HG03520 (cell line): ENCODE measurements at regions not wholly inside any gene's neighbourhood (a gene's known extent, or its start where the extent isn't known, plus 50 kb on each side); places are given as distances from the start of the nearest gene placed in this dataset.
"Not testable (repeated sequence)": the region's sequence is repeated elsewhere in the genome, so short reads cannot be mapped to it uniquely, and the experiment has no call there.

ENCODE experiments used
- ATAC-seq: cut with Tn5 transposase; IDR thresholded peaks from one replicate; pipeline ENCODE4 v1.9.1; 2021; ENCODE audit warnings: mild to moderate bottlenecking, moderate library complexity; ENCODE audit not compliant: unreplicated experiment

DNA sequence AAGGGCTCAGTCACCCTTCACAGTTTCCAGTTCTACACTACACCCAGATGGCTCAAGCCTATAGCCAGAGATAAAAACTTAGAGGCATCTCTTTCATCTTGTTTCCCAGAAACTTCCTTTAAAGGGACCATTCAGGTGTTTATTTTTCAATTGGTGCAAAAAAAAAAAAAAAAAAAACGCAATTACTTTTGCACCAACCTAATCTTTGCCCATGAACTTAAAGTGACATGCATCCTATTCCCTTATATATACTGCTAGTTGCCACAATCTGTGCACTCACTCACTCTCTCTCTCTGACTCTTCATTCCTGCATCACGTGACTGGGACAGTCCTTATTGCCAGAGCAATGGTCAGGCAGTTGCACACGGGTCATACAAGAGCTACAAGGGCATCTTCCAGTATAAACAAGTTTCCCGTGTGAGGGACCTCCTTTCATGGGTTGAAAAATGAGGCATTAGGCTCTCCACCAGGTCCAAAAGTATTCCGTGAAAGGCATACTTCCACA, 789.4 kb downstream of the EPHA4 start:
- ATAC-seq = no peak

DNA sequence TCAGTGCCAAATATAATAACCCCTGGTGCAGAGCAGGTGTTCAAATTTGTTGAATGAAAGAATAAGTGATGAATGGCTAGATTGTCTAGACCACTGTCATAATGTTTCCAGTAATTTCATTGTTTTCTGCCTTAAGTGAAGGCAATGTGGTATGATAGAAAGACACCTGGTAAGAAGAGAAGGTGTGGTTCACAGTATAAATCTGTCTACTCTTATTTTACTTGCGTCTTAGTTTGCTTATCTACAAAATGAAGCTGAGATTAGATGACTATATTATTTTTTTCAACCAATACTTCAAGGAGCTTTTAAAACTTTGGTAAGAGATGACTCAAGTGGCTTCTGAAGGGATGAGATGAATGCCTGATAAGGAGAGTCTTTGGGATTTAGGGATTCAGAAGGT, 788.4 kb downstream of the EPHA4 start:
- ATAC-seq = no peak

DNA sequence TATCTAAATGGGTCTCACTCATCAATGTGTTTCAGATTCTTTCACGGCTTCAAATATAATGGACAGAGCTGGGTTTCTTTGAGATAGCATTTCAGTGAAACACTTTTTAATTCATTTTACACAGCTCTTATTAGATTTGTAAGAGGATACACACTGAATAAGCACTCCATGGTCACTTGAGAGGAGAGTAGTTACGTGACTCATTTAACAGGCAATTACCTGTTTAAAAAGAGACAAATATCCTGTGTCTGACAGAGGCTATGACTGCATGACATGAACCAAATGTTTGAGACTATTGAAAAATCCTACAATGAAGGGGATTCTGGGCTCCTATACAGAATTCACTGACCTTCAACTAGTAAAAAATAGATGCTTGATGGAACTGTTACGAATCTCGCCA, 786.9 kb downstream of the EPHA4 start:
- no peak for ATAC-seq

DNA sequence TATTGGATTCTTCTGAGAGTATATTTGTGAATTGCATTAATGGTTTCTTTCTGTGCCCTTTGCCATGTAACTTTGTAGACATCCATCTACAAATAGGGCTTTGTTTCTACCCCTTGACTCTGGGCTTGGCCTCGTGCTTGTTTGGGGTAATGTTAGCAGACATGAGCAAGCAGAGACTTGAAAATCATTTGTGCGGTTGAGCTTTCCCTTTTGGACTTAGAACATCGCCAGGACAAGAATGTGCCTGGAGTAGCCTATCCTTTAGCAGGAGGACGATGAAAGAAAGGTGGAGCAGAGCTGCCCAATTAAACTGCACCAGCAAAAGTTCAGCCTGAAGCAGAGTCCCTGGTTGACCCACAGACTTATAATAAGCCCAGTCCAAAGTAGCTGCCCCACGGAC, 785.9 kb downstream of the EPHA4 start:
- ATAC-seq = no peak

DNA sequence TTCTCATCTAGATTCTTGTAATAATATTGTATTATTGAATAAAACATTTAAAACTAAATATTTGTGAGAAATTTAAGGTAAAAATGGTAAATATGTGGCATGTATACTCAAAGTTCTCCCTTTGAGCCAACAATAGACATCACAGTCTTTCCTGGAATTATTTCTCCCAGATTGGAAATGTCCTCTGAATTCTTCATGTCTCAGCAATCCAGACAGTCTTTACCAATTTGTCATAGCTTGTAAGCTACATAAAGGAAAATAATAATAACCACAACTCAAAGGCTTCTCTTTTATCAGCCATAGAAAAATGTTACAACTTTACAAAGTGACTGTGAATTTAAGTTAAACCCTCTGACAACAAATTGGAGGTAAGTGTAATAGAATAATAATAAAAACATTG, 784.9 kb downstream of the EPHA4 start:
- ATAC-seq = no peak

DNA sequence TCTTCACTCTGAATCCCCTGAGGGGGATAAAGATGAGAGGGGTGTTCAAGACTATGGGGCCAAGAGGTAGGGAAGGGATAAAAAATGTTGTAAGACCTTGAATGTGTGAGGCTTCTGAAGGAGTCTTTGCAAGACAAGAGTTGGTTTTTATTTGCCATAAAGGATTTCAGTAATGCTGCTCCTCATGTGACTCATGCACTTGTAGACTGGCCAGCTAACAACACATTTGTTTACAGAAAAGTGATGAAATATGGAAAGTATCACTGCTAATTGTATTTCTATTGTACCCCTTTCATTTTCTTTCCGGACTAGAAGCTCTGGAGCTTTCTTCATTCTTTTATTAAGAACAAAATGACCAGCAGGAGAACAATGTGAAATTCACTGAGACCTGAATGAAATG, 782.1 kb downstream of the EPHA4 start:
- no peak for ATAC-seq

DNA sequence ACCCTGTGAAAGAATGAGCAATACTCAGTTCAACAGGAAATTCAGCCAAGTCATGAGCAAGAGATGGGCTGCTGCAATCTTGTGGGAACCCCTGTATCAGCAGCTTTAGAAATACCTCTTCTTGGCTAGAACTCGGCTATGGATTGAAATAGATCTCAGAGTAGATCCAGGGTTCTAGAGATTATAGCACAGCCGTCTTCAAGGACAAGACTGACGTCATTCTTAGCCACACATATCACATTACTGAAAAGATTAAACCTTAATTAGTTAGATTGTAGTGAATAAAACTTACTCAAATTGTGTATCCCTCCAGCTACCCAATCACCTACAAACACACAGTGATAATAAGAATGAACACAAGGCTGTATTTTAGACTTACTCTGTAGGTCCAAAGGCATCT, 776.4 kb downstream of the EPHA4 start:
- no peak for ATAC-seq

DNA sequence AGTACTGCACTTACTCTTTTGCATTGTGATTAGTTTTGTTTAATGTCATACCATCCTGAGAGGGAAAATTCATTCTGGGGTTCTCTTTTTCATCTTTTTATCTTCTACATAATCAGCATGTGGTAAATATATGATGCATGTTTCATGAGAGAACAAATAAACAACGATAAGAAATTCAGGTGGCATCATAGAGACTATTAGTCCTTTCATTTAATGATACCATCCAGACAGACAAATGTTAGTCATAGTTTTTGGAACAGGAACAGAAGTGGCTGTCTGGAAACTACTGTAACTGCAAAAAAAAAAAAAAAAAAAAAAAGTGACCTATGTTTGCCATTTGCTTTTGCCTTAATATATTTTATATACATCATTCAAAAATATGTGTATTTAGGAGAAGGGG, 761.0 kb downstream of the EPHA4 start:
- ATAC-seq = no peak

DNA sequence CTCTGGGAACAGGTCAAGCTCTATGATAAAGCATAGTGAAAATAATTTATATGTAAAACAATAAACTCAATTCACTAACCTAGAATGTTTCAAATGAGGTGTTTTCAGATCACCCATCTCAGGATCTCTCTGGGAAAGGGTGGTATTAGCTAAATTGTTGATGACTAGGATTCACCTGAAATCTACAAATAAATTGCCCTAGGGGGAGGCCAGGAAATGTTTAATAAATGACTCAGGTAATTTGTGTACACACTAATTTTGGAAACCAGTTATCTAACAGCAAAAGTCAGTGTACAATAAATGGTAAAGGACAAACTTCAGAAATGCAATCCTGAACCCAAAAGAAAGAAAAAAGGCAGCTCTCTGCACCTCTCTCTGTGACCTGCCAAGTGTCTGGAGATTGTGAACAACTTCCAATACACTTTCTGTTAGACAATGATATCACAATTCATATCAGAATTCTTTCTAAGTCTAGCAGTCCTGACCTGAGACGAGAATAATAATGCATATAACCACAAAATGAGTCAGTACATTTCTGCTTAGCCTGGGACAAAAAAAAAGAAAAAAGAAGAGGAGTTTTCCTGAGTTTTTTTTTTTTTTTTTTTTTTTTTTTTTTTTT, 760.0 kb downstream of the EPHA4 start:
- no peak for ATAC-seq

DNA sequence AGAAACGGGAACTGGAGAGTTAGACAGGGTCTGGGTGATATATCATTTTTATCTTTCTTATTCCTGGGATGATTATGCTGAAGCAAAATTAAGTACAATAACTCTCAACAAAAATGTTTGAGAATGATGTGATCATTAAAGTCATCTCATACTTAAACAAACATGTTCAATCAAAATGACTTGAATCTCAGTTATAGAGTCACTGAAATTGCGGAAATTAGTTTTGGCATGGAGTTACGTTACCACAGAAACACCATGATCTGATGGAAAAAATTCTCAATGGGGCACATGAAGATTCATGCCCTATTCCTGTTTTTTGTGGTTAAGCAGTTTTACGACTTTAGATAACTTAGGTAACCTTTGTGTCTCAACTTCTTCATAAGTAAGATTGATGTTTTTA, 757.7 kb downstream of the EPHA4 start:
- ATAC-seq = no peak

DNA sequence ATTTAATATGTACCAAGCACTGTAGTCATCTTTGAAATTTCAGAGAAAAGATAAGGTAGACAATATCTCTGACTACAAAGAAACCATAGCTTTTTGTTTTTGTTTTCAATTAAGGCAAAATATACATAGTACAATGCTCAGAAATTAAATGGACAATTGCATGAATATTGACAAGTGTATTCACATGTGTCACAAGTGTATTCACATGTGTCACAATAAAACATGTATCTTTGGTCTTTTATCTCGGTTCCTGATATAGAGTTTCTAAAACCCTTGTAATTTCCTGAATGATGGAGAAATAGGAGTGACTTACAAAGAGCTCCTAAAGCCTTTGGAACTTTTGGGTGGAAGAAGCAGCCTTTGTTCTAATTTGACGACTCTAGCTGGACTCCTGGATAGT, 756.4 kb downstream of the EPHA4 start:
- no peak for ATAC-seq

DNA sequence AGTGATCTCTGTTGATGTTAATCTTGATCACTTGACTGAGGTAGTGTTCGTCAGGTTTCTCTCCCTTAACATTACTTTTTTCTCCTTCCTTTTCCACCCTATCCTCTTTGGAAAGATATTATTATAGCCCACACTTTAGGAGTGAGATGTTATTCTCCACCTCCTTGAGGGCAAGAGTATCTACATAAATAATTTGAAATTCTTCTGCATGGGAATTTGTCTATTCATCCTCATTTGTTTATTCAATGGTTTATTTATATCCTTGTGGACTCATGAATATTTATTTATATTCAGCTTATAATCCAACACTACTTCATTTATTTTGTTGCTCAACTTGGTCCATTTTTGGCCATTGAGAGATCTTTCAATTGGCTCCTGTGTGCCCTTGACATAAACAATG, 750.4 kb downstream of the EPHA4 start:
- ATAC-seq = no peak

DNA sequence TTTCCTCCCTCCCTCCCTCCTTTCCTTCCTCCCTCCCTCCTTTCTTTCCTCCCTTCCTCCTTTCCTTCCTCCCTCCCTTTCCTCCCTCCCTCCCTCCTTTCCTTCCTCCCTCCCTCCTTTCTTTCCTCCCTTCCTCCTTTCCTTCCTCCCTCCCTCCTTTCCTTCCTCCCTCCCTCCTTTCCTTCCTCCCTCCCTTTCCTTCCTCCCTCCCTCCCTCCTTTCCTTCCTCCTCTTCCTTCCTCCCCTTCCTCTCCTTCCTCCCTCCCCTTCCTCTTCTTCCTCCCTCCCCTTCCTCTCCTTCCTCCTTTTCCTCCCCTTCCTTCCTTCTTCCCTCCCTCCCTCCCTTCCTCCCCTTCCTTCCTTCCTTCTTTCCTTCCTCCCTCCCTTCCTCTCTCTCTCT, 748.5 kb downstream of the EPHA4 start:
- not testable (repeated sequence) for ATAC-seq

DNA sequence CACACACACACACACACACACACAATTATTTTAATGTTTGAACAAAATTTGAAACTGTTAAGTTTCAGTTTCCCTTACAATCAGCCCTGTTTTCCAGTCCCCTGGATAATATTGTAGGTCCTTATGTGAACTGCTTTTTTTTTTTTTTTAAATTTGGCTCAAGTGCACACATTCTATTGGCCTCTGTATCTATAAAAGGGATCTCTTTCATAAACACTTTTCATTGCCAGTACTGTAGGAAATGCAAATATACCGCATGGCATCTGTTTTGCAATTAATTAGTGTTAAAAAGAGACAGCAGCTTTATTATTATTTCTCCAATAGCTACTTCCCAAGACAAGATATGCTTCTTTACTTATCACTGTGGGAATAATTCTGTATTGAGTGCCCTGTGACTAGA, 738.7 kb downstream of the EPHA4 start:
- no peak for ATAC-seq

DNA sequence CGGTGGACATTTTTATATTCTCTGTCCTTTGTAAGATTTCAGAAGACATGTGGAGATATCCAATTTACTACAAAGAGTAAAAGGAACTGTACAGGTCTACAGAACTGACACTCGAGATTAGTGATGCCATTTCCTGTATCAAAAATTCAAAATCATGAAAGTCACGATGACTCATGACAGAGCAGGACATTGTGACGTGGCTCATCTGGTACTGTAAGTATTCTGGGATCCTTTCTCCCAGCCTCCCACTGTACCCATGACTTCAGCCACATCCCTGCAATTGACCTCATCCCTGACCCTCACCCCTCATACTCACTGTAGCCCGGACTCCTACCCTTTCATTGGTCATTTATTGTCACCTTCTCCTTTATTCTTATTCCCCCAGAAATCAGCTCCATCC, 736.5 kb downstream of the EPHA4 start:
- ATAC-seq = no peak

DNA sequence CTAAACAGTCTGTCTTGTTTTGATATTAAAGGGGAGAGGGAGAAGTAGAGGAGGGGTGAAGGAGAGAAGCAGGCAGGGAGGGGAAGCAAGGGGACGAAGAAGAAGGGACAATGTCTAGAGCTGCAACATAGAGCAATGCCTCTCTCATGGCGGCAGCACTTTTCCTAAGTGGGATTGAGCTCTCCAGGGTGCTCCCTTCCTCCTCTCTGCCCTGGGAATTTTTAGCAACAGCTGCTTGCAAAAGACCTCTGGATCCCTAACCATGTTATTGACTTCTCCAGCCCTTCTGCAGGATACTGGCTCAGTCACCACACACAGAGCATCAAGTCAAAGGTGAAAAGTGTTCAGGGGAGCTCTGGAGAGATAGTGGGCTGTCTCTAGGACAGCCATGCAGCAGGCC, 734.9 kb downstream of the EPHA4 start:
- ATAC-seq = no peak

DNA sequence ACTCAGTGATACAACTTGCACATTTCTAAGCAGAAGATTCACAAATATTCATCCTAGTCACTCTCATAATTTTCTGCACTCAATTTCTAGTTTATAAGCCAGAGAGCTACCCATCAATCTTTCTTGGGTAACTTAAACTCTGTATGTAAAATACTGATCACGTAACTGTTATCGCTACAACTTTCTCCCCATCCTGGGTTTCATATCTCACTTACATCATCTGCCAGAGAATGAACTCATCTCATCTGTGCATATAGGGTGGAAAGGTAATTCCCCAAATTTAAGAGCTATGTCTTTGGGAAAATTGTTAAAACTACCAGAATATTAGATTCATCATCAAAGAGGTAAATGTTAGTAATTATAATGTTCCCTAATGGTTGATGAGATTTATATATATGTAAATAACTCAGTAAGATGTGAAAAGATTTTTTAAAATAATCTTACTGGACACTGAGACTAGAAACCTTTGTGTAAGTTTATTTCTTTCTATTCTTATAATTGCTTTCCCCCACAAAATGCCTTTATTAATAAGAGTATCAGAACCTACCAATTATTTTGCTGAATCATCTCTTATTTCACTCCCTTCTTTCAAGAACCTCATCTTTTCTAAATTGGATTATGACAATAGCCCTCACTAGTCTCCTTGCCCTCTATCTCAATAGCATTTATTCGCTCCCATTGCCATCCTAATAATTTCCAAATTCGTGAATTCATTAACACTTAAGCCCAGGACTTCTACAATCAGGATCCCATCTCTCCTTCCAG, 729.0 kb downstream of the EPHA4 start:
- no peak for ATAC-seq

DNA sequence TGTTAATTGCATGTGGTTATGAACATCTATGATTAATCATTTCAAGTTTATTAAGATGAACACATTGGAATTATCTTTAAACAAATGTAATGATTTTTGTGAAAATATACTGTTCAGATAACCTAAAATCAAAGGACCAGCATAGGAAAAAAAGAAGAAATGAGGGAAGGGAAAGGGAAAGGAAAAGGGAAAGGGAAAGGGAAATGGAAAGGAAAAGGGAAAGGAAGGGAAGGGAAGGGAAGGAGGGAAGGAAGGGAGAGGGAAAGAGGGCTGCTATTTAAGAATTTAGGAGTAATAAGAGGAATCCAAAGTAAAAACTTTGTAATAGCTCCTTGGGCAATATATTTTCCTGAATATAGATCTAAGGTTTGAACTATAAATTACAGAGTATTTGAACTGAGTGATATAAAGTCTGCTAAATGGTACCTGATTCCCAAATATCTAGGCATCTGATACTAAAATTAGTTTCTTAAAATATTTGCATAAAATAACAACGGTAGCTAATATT, 726.3 kb downstream of the EPHA4 start:
- ATAC-seq = no peak

DNA sequence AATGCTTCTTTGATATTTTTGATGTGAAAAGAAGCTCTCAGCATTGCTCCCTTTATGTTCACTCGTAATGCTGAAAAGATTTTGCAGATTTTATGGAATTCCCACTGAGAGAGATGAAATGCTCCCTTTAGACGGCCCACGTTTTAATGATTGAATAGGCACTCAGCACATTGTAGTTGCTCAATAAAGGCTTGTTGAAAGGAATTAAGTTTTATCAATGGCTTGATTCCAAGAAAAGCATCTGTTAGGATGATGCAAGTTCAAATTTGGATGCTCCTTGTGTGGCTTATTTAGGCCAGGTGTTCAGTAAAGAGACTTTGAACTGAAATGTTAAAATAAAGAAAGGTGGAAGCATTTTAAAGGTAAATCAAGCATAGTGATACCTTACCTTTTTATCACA, 725.1 kb downstream of the EPHA4 start:
- ATAC-seq = no peak

DNA sequence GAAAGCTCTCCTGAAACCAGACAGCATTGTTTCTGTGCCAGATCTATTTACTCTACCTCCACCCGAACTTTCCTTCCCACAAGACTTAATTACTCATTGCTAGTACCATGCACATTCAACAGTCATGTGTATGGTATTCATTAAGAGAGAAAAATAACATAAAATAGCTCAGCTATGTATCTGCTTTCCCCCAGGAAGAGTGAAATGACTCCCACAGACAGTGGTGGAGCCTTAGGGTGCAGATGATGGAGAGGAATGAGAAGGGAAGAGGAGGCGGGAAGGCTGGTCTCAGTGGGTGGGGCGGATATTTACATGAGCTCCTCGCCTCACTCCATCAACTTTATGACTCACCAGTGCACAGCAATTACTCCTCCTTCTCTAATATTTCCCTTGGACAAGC, 724.5 kb downstream of the EPHA4 start:
- no peak for ATAC-seq

DNA sequence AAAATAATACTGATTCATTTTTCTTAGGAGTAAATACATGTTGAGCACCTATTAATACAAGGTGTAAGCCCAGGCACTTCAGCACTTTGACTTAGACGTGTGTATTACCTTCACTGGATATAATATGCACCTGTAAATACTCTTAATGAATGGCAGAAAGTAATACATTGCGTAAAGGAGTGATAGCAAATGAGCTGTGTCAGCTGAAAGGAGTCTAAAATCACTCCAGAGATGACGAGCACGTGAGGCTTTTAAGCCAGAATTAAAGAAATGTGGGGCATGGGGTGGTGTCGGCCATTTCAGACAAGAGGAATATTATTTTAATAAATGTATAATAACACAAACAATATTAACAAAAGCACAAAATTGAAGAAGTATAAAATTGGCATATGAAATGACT, 722.7 kb downstream of the EPHA4 start:
- ATAC-seq = no peak

DNA sequence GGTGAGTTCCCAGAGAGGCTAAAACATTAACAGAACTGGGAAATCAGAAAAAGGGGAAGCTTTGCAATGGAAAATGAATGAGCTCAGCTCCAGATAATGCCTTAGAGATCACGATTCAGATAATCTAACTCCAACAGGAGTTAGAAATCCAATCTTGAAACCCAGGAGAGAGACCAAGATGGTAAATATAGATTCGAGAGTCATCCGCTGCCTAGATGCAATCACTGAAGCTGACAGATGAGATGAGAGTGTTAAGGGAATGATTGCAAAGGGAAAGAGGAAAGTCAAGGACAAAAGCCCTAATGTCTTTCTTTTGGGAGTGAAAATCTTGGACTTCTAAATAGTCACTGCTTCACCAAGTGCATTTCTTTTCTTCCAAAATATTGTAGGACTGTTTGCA, 722.0 kb downstream of the EPHA4 start:
- no peak for ATAC-seq

DNA sequence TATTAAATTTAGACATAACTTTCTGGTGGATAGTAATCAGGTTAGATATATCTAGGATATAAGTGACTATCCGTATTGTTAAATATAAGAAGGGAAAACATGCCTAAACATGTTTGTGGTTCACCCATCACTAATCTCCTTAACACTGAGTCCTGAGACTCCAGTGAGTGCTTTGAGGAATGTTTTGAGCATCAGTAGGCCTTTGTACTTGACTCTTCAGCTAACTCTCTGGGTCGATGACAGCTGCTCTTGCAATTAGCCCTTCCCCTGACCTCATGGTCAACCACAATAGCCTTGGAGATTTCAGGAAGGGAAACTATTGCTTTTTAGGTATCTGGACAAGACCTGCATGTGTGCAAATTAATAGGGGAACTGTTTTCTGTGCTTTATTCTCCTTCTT, 716.8 kb downstream of the EPHA4 start:
- no peak for ATAC-seq
